ENCODE measurements at regions not wholly inside any gene's neighbourhood (a gene's known extent, or its start where the extent isn't known, plus 50 kb on each side); places are given as distances from the start of the nearest gene placed in this dataset.

DNA sequence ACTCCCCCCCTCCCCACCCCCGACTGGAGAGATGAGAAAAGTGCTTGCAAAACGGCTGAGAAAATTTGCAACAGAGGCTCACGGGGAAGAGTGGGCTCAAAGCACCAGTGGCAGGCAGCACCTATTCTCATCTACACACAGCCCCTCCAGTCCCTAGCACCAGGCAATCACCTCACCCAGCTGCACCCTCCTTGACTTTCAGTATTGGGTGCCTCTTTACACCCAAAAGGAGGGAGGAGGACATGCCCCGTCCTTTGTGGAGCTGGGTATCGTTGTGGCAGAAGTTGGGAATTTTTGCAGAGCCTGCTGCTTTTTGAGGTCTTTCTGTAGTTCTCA is 182.8 kb upstream of the TOPAZ1 start:
- H3K4me3 ChIP-seq (ENCODE audit: low read depth, low read length), result no peak overlapping the region
- ChIA-PET CTCF (interaction anchor here (0.9 kb wide), 1 partner anchor 9 kb away, joined by 4 read pairs; no protein-coding TSS in a partner anchor), POLR2A (interaction anchor here (0.6 kb wide), 1 partner anchor 17 kb away, joined by 4 read pairs; no protein-coding TSS in a partner anchor)
- H3K27me3 ChIP-seq (ENCODE audit: control insufficient read depth, insufficient read depth, low read length), result peaks cover 43% of the 10 kb centered on the region
- no peak for TF ChIP-seq CTCF (IDR thresholded peaks at IDR 0.05; ENCODE audit: low read depth, low read length)
- no peak overlapping the region for H3K27ac ChIP-seq (ENCODE audit: low read depth, low read length)
- DNase-seq (ENCODE audit: low read depth, low spot score), result no peak
- no peaks in the 10 kb centered on the region for H3K9me3 ChIP-seq (ENCODE audit: control insufficient read depth, insufficient read depth, low read length)

GRCh38 chr3:44060164-44060563 is 181.5 kb upstream of the TOPAZ1 start:
- ChIA-PET POLR2A (no interaction called here), CTCF (no interaction called here)
- no peak for DNase-seq (ENCODE audit: low read depth, low spot score)
- Histone ChIP-seq H3K27ac (ENCODE audit: low read depth, low read length) (no peak overlapping the region), H3K9me3 (ENCODE audit: control insufficient read depth, insufficient read depth, low read length) (no peaks in the 10 kb centered on the region), H3K27me3 (ENCODE audit: control insufficient read depth, insufficient read depth, low read length) (peaks cover 42% of the 10 kb centered on the region), H3K4me3 (ENCODE audit: low read depth, low read length) (no peak overlapping the region)
- no peak for TF ChIP-seq CTCF (IDR thresholded peaks at IDR 0.05; ENCODE audit: low read depth, low read length)

- no peak for TF ChIP-seq CTCF (IDR thresholded peaks at IDR 0.05; ENCODE audit: low read depth, low read length)
- no peak overlapping the region for H3K4me3 ChIP-seq (ENCODE audit: low read depth, low read length)
- H3K27me3 ChIP-seq (ENCODE audit: control insufficient read depth, insufficient read depth, low read length), result peaks cover 44% of the 10 kb centered on the region
- ChIA-PET POLR2A (no interaction called here), CTCF (no interaction called here)
- DNase-seq (ENCODE audit: low read depth, low spot score), result no peak
- H3K9me3 ChIP-seq (ENCODE audit: control insufficient read depth, insufficient read depth, low read length), result no peaks in the 10 kb centered on the region
- no peak overlapping the region for H3K27ac ChIP-seq (ENCODE audit: low read depth, low read length)
Observed at GRCh38 chr3:44061268-44061667, 180.4 kb upstream of the TOPAZ1 start.

DNA sequence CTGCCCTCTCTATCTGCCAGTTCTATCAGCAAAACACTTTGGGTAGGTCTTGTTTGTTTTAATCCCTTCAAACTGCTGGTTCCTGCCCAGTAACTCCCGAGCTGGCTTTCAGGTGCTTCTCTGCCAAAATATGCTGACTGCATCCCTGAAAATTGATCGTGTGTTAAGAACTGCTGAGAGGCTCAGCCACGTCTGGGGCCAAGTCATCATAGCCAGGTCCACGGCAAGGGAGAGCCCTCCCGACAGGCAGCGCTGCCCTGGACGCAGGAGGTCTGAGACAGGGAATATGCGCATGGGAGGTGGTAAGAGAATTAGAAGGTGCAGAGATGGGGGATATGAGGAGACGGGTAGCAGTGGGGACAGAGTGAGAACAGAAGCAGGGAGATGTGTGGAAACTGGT is 179.7 kb upstream of the TOPAZ1 start:
- no peak overlapping the region for H3K4me3 ChIP-seq (ENCODE audit: low read depth, low read length)
- POLR2A ChIA-PET, result no interaction called here
- TF ChIP-seq CTCF (IDR thresholded peaks at IDR 0.05; ENCODE audit: low read depth, low read length), result no peak
- no peak for DNase-seq (ENCODE audit: low read depth, low spot score)
- CTCF ChIA-PET, result no interaction called here
- no peaks in the 10 kb centered on the region for H3K9me3 ChIP-seq (ENCODE audit: control insufficient read depth, insufficient read depth, low read length)
- no peak overlapping the region for H3K27ac ChIP-seq (ENCODE audit: low read depth, low read length)
- H3K27me3 ChIP-seq (ENCODE audit: control insufficient read depth, insufficient read depth, low read length), result peaks cover 44% of the 10 kb centered on the region

- Histone ChIP-seq H3K27ac (ENCODE audit: low read depth, low read length) (no peak overlapping the region), H3K27me3 (ENCODE audit: control insufficient read depth, insufficient read depth, low read length) (peaks cover 37% of the 10 kb centered on the region), H3K9me3 (ENCODE audit: control insufficient read depth, insufficient read depth, low read length) (no peaks in the 10 kb centered on the region), H3K4me3 (ENCODE audit: low read depth, low read length) (no peak overlapping the region)
- POLR2A ChIA-PET, result no interaction called here
- CTCF ChIA-PET, result no interaction called here
- TF ChIP-seq CTCF (IDR thresholded peaks at IDR 0.05; ENCODE audit: low read depth, low read length), result no peak
- DNase-seq (ENCODE audit: low read depth, low spot score), result no peak
Observed at GRCh38 chr3:44065311-44066094, 176.2 kb upstream of the TOPAZ1 start.

Measured in AG04450 (cell line).